KOPT-K1 (cell line): ENCODE measurements at regions not wholly inside any gene's neighbourhood (a gene's known extent, or its start where the extent isn't known, plus 50 kb on each side); places are given as distances from the start of the nearest gene placed in this dataset.

Source experiments
- H3K27ac ChIP-seq: fragments of 200-600 bp; sonication (generic); 2 replicates; pipeline ENCODE4 v1.5.1; 2016; ENCODE audit warnings: antibody characterized with exemption, mild to moderate bottlenecking, low read depth, low read length; ENCODE audit not compliant: poor library complexity, severe bottlenecking
- H3K36me3 ChIP-seq: fragments of 200-600 bp; sonication (generic); 2 replicates; pipeline ENCODE4 v1.5.1; 2017; ENCODE audit warnings: antibody characterized with exemption, mild to moderate bottlenecking, low read length, moderate library complexity; ENCODE audit not compliant: insufficient read depth
- H3K9me3 ChIP-seq: fragments of 200-600 bp; sonication (generic); 2 replicates; pipeline ENCODE4 v1.5.1; 2017; ENCODE audit warnings: antibody characterized with exemption, low read length, mild to moderate bottlenecking; ENCODE audit not compliant: insufficient read depth, poor library complexity, severe bottlenecking

- Histone ChIP-seq H3K9me3 (no peaks in the 10 kb centered on the region), H3K36me3 (no peaks in the 10 kb centered on the region), H3K27ac (no peak overlapping the region)
These were observed 528.6 kb downstream of the BRD1 start for GRCh38 chr22:49298834-49299750.

DNA sequence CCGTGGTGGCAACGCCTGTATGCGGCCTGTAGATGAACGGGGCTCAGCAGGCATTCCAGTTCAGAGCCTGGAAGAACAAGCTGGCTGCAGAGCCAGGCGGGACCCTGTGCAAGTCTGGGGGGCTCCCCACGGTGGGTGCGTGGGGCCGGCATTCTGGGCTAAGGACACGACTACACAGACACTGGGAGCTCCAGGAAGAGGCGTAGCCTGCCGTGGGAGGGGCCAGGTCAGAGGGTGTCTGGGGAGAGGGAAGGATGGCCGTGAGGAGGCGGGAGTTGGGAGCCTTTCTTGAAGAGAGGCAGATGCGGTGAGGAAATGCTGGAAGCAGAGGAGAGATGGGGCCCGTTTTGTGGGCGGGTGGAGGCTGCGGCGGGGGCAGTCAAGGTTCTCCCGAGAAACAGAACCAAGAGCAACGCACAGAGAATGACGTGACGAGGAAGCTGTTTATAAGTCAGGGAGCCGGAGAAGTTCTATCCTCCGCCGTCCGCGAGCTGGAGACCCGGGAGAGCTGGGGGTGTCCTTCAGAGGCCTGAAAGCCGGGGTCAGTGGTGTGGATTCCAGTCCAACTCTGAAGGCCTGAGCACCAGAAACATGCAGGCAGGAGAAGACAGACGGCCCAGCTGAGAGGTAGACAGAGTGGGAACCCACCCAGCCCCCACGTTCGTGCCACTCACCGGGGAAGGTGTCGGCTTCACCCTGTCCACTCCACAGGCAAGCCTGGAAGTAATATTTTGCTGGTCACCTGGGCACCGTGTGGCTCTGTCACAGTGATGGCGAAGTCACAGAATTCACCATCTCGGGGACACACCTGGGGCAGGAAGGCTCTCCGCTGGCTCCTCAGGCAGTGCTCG, 529.6 kb downstream of the BRD1 start:
- H3K36me3 ChIP-seq: no peaks in the 10 kb centered on the region
- H3K9me3 ChIP-seq: no peaks in the 10 kb centered on the region

GRCh38 chr22:49297286-49297870, 530.3 kb downstream of the BRD1 start:
- Histone ChIP-seq H3K36me3 (no peaks in the 10 kb centered on the region), H3K9me3 (no peaks in the 10 kb centered on the region), H3K27ac (no peak overlapping the region)

More for the DNA sequence above, 529.6 kb downstream of the BRD1 start:
- H3K27ac ChIP-seq: no peak overlapping the region

- H3K9me3 ChIP-seq: no peaks in the 10 kb centered on the region
- H3K27ac ChIP-seq: no peak overlapping the region
- no peaks in the 10 kb centered on the region for H3K36me3 ChIP-seq
These were observed 531.1 kb downstream of the BRD1 start for GRCh38 chr22:49296561-49296960.

GRCh38 chr22:49295851-49296560, 531.7 kb downstream of the BRD1 start:
- Histone ChIP-seq H3K9me3 (no peaks in the 10 kb centered on the region), H3K36me3 (no peaks in the 10 kb centered on the region), H3K27ac (no peak overlapping the region)

- no peaks in the 10 kb centered on the region for H3K9me3 ChIP-seq
- H3K36me3 ChIP-seq: no peaks in the 10 kb centered on the region
These were observed 532.3 kb downstream of the BRD1 start for GRCh38 chr22:49295465-49295743.

GRCh38 chr22:49294656-49295464, 532.8 kb downstream of the BRD1 start:
- H3K27ac ChIP-seq: no peak overlapping the region
- H3K36me3 ChIP-seq: no peaks in the 10 kb centered on the region
- H3K9me3 ChIP-seq: no peaks in the 10 kb centered on the region

More at GRCh38 chr22:49295465-49295743, 532.3 kb downstream of the BRD1 start:
- H3K27ac ChIP-seq: no peak overlapping the region

DNA sequence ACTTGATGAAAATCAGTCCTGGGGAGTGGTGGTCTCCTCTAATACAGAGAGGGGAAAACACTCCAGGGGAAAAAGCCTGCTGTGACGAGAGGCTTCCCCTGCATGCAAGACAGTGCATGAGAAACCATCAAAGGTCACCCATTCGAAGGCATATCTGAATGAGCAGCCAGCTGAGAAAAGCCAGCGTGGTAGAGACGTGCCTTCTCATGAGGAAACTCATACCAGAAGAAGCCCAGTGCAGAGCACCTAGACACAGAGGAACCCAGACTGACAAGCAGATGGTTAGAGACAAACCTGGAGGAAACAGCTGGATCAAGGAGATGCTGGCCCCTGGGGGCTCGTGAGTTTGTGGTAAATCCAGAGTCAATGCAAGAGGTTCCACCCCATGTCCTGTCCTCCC, 534.8 kb downstream of the BRD1 start:
- Histone ChIP-seq H3K27ac (no peak overlapping the region), H3K9me3 (no peaks in the 10 kb centered on the region), H3K36me3 (no peaks in the 10 kb centered on the region)

- H3K36me3 ChIP-seq: no peaks in the 10 kb centered on the region
- H3K9me3 ChIP-seq: no peaks in the 10 kb centered on the region
- H3K27ac ChIP-seq: no peak overlapping the region
These were observed 535.9 kb downstream of the BRD1 start for GRCh38 chr22:49291781-49292180.

DNA sequence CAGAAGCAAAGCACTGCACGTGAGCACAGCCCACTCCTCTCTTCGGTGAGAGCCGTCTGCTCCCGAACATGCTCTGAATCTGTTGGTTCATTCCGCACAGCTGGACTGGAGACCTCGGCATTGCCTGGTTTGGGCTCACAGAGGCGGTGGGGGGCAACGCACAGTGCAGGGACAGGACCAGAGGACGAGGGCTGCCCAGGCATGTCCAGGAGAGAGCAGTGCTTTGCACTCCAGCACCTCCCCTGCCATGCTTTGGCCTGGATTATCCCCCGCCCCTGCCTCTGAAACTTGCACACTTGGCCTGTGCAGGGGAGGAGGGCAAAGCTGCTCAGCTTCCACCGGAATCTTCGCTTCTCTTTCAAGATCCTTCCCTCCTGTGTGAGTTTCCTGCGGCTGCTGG, 536.5 kb downstream of the BRD1 start:
- Histone ChIP-seq H3K36me3 (no peaks in the 10 kb centered on the region), H3K27ac (no peak overlapping the region), H3K9me3 (no peaks in the 10 kb centered on the region)

DNA sequence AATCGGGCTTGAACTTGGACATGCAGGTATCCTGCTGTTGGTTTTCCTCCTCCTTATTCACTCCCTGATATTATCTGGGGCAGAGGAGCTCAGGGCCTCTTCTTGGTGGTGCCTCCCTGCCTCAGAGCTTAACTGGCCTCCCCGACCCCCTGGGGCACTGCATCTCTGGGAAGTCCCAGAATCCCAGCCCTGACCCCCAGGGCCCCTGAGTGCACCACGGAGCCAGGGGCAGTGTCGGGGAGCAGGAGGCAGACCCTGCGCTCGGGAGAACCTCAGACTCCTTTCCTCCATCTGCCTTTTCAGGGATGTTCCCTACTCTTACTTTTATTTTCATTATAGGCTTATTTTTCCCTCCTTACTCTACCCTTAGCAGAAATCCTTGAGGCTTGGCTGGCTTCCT, 537.0 kb downstream of the BRD1 start:
- Histone ChIP-seq H3K27ac (no peak overlapping the region), H3K9me3 (no peaks in the 10 kb centered on the region), H3K36me3 (no peaks in the 10 kb centered on the region)

GRCh38 chr22:49289822-49290679, 537.6 kb downstream of the BRD1 start:
- no peak overlapping the region for H3K27ac ChIP-seq
- no peaks in the 10 kb centered on the region for H3K9me3 ChIP-seq

DNA sequence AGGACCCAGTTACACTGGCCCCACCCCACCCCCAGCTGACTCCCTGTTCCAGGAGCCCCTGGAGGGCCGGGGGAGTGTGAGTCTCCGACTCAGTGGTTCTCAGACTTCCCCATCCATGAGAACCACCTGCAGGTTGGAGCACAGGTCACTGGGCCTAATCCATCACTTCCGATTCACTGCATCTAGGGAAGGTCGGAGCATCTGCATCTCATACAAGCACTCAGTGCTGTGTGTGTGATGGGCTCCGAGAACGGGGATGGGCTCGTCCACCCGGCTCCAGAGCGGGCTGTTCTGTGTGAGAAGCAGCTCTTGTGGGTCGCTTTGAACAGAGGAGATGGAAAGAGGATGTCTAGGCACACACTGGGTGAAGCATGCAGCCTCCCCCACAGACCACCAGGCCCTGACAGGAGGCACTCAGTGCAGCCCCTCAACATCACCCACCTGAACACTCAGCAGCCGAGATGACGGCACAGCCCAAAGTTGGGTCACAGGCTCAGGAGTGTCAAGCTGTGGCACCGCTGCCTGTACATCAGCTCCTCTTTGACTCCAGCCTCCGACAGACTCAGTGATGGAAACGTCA, 541.4 kb downstream of the BRD1 start:
- Histone ChIP-seq H3K36me3 (no peaks in the 10 kb centered on the region), H3K9me3 (no peaks in the 10 kb centered on the region), H3K27ac (no peak overlapping the region)

More at GRCh38 chr22:49289822-49290679, 537.6 kb downstream of the BRD1 start:
- no peaks in the 10 kb centered on the region for H3K36me3 ChIP-seq
